ENCODE measurements at regions not wholly inside any gene's neighbourhood (a gene's known extent, or its start where the extent isn't known, plus 50 kb on each side); places are given as distances from the start of the nearest gene placed in this dataset.

DNA sequence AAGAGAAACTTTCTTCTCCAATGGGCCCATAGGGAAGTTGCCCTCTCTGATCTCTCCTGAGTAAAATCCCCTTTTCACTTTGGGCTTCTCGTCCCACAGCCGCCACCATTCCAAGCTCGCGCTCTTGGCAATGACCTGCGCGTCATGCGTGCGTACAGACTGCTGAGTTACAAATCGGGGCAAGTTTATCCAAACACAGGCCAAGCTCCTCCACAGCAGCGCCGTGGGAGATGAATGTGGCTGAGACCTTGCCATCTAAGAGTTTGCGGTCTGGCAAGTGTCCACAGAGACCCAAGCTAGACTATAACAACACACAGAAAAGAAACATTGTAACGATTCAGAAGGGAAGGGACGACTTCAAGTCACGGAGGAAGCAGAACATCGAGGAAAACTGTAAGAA, 116.3 kb upstream of the SOD1 start:
- TF ChIP-seq, protein P1, sequence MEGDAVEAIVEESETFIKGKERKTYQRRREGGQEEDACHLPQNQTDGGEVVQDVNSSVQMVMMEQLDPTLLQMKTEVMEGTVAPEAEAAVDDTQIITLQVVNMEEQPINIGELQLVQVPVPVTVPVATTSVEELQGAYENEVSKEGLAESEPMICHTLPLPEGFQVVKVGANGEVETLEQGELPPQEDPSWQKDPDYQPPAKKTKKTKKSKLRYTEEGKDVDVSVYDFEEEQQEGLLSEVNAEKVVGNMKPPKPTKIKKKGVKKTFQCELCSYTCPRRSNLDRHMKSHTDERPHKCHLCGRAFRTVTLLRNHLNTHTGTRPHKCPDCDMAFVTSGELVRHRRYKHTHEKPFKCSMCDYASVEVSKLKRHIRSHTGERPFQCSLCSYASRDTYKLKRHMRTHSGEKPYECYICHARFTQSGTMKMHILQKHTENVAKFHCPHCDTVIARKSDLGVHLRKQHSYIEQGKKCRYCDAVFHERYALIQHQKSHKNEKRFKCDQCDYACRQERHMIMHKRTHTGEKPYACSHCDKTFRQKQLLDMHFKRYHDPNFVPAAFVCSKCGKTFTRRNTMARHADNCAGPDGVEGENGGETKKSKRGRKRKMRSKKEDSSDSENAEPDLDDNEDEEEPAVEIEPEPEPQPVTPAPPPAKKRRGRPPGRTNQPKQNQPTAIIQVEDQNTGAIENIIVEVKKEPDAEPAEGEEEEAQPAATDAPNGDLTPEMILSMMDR (IDR thresholded peaks at IDR 0.05; ENCODE audit: insufficient read depth, low read length): no peak
- TF ChIP-seq, protein P2, sequence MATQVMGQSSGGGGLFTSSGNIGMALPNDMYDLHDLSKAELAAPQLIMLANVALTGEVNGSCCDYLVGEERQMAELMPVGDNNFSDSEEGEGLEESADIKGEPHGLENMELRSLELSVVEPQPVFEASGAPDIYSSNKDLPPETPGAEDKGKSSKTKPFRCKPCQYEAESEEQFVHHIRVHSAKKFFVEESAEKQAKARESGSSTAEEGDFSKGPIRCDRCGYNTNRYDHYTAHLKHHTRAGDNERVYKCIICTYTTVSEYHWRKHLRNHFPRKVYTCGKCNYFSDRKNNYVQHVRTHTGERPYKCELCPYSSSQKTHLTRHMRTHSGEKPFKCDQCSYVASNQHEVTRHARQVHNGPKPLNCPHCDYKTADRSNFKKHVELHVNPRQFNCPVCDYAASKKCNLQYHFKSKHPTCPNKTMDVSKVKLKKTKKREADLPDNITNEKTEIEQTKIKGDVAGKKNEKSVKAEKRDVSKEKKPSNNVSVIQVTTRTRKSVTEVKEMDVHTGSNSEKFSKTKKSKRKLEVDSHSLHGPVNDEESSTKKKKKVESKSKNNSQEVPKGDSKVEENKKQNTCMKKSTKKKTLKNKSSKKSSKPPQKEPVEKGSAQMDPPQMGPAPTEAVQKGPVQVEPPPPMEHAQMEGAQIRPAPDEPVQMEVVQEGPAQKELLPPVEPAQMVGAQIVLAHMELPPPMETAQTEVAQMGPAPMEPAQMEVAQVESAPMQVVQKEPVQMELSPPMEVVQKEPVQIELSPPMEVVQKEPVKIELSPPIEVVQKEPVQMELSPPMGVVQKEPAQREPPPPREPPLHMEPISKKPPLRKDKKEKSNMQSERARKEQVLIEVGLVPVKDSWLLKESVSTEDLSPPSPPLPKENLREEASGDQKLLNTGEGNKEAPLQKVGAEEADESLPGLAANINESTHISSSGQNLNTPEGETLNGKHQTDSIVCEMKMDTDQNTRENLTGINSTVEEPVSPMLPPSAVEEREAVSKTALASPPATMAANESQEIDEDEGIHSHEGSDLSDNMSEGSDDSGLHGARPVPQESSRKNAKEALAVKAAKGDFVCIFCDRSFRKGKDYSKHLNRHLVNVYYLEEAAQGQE (IDR thresholded peaks at IDR 0.05; ENCODE audit: insufficient replicate concordance, low read depth): no peak

Measured in HL-60 (cell line).